Hematopoietic multipotent progenitor cell treated with erythropoietin and hydrocortisone succinate and interleukin-3 and kit ligand, for 8 days (in vitro differentiated cells): ENCODE measurements at regions not wholly inside any gene's neighbourhood (a gene's known extent, or its start where the extent isn't known, plus 50 kb on each side); places are given as distances from the start of the nearest gene placed in this dataset.
A peak's percentile ranks its signal among the peaks of the same experiment; 100 is the strongest.

Experiments used
- DNase-seq: peaks from one replicate; pipeline ENCODE4 v3.0.0-alpha.2; 2015

DNA sequence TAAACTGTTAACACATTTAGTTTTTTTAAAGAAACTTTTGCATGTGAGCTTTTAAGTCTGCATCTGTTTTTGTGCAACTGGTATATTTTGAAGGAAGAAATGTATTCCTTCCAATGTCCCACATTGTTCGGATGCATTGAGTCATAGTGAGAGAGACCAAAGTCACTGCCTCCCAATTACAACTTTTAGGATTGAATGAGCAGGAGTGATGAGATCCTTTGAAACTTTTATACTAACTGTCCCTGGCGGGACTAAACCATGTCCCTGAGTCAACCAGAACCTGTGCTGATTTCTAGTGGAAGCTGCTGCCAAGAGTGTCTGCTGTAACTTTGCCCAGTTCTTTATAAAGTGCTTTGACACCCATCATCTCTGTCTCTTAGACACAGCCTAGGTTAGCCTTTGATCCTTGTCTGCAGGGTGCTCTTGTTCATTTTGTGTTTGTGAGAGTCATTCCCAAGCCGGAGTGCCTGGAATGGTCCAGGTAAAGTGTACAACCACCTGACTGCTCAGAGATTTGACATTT is 122.7 kb downstream of the ZNF518B start:
- no peak for DNase-seq

GRCh38 chr4:10333942-10334341 is 123.3 kb downstream of the ZNF518B start:
- DNase-seq = no peak

DNA sequence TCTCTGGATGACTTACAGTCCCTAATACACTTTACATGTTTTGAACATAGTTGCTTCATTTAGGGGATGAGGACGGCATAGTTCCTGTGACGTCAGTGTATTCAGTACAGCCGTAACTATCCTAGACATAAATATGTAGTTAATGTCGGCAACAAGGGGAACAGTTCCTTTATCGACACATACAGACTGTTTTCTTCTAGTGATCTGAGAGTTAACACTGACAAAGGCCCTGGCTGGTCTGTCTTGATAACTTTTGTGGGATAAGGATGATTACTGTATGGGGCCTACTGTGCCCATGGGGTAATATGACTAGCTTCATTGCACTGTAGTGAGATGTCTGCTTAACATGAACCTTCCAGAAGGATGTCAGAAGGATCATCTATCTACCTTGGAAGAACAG is 131.2 kb downstream of the ZNF518B start:
- peak; percentile 97 for DNase-seq

DNA sequence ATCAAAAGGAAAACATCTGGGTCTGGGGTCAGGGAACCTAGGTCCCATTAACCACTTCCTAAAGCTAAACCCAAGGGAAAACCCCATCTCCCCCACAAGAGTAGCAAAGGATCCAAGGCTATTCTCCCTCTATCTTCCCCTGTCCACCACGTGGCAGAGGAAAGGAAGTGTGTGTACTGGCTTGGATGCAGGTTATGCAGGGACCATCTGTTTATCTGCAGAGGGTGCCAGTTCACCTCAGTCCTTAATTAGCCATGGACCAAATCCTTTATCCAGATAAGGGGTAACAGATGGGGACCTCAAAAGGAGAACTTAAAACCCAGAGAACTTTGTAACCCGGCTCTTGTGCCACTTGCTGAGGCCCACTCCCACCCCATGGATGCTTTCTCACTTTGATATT is 135.3 kb downstream of the ZNF518B start:
- DNase-seq = peak; percentile 28

DNA sequence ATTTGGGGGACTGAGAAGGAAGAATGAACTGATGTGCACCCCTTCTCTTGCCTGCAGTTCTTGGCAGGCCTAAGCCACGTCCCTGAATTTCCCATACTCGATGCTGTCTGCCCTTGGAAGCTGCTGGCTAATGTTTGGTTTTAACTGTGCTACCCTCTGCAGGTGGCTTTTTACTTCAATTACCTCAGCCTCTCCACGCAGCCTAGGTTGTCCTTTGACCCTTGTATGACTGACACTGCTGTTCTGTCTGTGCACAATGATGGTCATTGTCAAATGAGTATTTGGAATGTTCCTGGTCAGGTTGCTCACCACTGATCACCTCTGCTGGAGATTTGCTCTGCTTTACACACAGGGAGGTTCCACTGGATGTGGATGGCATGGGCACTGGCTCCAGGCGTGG is 137.1 kb downstream of the ZNF518B start:
- DNase-seq = no peak

GRCh38 chr4:10317345-10317744 is 139.9 kb downstream of the ZNF518B start:
- no peak for DNase-seq

GRCh38 chr4:10316851-10317250 is 140.4 kb downstream of the ZNF518B start:
- no peak for DNase-seq

DNA sequence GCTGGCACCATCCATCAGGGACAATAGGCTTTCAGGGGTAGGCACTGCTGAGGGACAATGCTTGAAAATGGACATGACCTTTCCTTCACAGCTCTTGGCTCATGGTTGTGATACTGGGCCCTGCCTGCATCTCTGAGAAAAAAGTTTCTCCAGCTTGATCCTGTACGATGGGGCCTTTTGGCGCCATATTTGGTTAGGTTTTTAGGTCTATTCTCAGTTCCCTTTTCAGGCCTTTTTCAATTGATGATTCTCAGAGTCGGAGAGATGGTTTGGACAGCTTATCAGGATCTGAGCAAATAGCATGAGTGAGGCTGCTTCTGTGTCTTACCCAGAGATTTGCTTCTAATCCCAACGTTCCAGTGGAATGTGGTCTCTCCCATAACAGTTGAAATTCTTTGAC is 141.6 kb downstream of the ZNF518B start:
- no peak for DNase-seq

DNA sequence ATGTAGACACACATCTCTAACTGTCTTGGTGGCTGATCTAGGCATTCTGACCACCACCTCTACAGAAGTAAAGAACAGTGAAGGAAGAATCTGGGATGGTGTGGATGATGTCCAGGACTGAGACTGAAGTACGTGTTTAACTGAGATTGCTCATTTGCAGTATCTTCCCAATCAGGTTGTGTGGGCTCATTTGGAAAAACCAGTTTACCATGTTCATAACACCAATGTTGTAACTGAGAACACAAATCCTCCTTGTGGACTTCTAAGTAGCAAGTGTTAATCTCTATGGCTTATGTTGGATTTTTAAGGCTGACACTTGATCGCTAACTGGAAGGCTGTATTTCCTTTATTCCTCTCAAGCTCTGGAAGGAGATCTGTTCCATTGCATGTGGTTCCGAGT is 144.7 kb downstream of the ZNF518B start:
- DNase-seq = no peak

GRCh38 chr4:10311939-10312338 is 145.3 kb downstream of the ZNF518B start:
- no peak for DNase-seq

- no peak for DNase-seq
These were observed 151.4 kb downstream of the ZNF518B start for GRCh38 chr4:10305816-10306215.

DNA sequence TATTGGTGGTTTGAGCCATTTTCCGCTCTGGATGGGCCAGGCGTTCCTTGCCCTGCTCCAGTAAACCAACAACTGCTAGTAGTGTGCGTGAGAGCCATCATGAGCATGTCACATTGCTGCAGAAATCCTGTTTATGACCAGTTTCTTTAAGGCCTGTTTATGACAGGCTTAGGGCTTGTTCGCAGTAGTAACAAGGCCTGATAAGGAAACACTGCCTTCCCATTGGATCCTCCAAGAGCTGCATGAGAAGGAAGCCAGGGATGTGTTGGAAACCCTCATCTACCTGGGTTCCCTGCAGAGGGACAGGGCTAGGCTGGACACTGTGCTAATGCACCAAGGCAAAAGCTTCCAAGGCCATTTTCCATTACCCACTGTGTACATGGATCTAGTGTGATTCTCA is 153.9 kb downstream of the ZNF518B start:
- no peak for DNase-seq

- no peak for DNase-seq
These were observed 155.1 kb downstream of the ZNF518B start for GRCh38 chr4:10302096-10302495.

DNA sequence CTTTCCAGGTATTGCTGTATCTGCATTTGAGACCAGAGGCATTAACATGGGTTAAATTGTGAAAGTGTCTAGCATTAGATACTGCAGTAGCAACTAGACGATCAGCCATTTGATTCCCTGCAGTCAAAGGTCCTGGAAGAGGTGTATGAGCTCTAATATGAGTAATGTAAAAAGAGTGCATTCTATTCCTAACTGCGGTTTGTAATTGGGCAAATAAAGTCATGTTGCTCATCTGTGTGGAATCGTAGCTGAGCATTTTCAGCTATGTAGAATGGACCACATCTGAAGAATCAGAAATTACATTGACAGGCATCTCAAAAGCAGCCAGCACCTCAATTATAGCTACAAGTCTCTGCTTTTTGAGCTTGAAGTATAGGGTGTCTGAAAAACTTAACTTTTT is 157.6 kb downstream of the ZNF518B start:
- DNase-seq = no peak

DNA sequence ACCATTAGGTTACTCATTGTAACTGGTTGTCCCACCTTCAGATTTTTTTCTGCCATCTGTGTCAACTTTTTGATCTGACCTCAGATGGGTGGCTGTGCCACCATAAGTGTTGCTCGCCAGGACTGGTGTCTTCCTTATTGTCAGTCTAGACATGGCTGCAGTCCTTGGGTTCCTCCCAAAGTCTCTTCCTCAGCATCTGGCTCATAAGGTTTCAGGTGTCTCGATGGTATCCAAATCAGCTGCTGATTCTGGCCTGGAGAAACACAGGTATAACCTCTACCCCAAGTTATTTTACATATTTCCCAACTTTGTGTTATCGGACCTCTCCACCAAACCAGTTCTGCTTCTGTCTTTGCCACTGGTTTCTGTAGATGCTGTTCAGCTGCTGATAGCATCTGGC is 158.5 kb downstream of the ZNF518B start:
- DNase-seq = no peak

GRCh38 chr4:10296730-10297129 is 160.5 kb downstream of the ZNF518B start:
- no peak for DNase-seq

GRCh38 chr4:10295301-10295700 is 161.9 kb downstream of the ZNF518B start:
- peak; percentile 26 for DNase-seq

GRCh38 chr4:10289538-10289906 is 167.7 kb downstream of the ZNF518B start:
- DNase-seq = no peak

GRCh38 chr4:10288830-10289537 is 168.2 kb downstream of the ZNF518B start:
- no peak for DNase-seq

GRCh38 chr4:10285028-10285427 is 168.4 kb upstream of the WDR1 start:
- DNase-seq = no peak

DNA sequence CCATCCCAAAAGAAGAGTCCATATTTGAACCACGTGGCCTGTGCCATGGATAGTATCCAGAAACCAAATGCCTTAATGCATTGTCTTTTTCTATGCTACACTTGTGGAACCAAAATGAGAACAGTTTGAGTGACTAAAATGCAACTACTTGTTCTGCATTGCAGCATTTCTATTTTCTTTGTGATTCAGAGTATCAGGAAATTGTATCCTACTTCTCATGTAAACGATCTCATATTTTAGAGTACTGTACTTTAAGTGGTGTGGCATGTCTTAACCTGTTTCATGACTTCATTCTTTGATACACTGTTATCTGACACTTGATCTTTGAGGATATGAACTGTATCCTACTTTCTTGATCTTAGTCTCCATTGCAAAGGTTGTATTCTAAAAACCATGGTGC is 167.2 kb upstream of the WDR1 start:
- DNase-seq = no peak

GRCh38 chr4:10281996-10282395 is 165.4 kb upstream of the WDR1 start:
- no peak for DNase-seq

DNA sequence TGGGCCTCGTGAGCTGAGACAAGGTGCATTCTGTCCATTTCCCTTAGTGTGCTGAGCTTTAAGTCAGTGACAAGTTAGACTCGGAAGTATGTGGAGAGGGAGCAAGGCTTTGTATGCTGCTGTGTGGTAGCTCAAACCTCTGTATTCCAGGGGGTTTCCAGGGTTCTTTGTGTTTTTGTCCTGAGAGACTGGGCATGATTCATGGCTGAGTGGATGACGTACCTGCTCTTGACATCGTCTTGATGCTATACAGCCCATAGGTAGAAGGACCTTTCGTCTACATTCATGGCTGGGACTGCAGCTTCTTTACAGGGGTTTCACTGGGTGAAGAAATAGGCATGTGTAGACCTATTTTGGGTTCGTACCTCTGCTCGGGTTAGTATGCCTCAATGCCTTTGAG is 162.7 kb upstream of the WDR1 start:
- DNase-seq = no peak

DNA sequence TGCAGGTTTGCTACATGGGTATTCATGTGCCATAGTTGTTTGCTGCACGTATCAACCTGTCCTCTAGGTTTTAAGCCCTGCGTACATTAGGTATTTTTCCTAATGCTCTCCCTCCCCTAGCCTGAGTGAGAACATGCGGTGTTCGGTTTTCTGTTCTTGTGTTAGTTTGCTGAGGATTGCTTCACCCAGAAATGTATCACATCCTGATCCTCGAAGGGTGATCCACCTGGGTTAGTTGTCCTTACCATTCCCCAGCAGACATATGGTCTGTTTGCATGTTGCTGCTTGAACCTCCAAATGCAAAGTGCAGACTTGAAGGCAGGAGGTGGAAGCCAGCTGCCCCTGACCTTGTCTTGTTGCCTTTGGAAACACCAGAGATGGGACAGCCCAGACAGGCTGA is 161.5 kb upstream of the WDR1 start:
- DNase-seq = no peak

GRCh38 chr4:10276152-10276551 is 159.6 kb upstream of the WDR1 start:
- DNase-seq = no peak
